ENCODE measurements at regions not wholly inside any gene's neighbourhood (a gene's known extent, or its start where the extent isn't known, plus 50 kb on each side); places are given as distances from the start of the nearest gene placed in this dataset.

GRCh38 chr20:52826321-52826720 lies 145.8 kb upstream of the TSHZ2 start:
- Histone ChIP-seq H3K36me3 (no peaks in the 10 kb centered on the region), H3K4me3 (no peak overlapping the region), H3K4me1 (no peaks in the 10 kb centered on the region), H3K27me3 (no peaks in the 10 kb centered on the region), H3K27ac (no peak overlapping the region), H3K9me3 (peaks cover 0 to 4% (median 0%) of the 10 kb centered on the region in 4 donors)
- TF ChIP-seq POLR2A (IDR thresholded peaks at IDR 0.05) (no peak), CTCF (IDR thresholded peaks at IDR 0.05) (no peak)
- no peak for DNase-seq

GRCh38 chr20:52824494-52825216 lies 147.5 kb upstream of the TSHZ2 start:
- no peaks in the 10 kb centered on the region for H3K36me3 ChIP-seq
- no peak overlapping the region for H3K27ac ChIP-seq
- no peak for TF ChIP-seq POLR2A (IDR thresholded peaks at IDR 0.05)
- TF ChIP-seq CTCF (IDR thresholded peaks at IDR 0.05): no peak
- no peaks in the 10 kb centered on the region for H3K4me1 ChIP-seq
- H3K4me3 ChIP-seq: no peak overlapping the region
- peaks cover 0 to 4% (median 0%) of the 10 kb centered on the region in 4 donors for H3K9me3 ChIP-seq
- no peaks in the 10 kb centered on the region for H3K27me3 ChIP-seq
- no peak for DNase-seq

- no peak for DNase-seq
- Histone ChIP-seq H3K36me3 (no peaks in the 10 kb centered on the region), H3K4me3 (no peak overlapping the region), H3K27me3 (no peaks in the 10 kb centered on the region), H3K9me3 (peaks cover 0 to 4% (median 0%) of the 10 kb centered on the region in 4 donors), H3K4me1 (no peaks in the 10 kb centered on the region), H3K27ac (no peak overlapping the region)
- TF ChIP-seq POLR2A (IDR thresholded peaks at IDR 0.05) (no peak), CTCF (IDR thresholded peaks at IDR 0.05) (no peak)
Observed at GRCh38 chr20:52823303-52823702, 148.9 kb upstream of the TSHZ2 start.

- Histone ChIP-seq H3K36me3 (no peaks in the 10 kb centered on the region), H3K27ac (no peak overlapping the region), H3K4me1 (no peaks in the 10 kb centered on the region), H3K9me3 (no peaks in the 10 kb centered on the region), H3K4me3 (no peak overlapping the region), H3K27me3 (no peaks in the 10 kb centered on the region)
- TF ChIP-seq POLR2A (IDR thresholded peaks at IDR 0.05) (no peak), CTCF (IDR thresholded peaks at IDR 0.05) (no peak)
- DNase-seq: no peak
Observed at GRCh38 chr20:52820641-52821292, 151.4 kb upstream of the TSHZ2 start.

- DNase-seq: no peak
- Histone ChIP-seq H3K4me3 (no peak overlapping the region), H3K36me3 (no peaks in the 10 kb centered on the region), H3K27ac (no peak overlapping the region), H3K9me3 (no peaks in the 10 kb centered on the region), H3K4me1 (no peaks in the 10 kb centered on the region), H3K27me3 (no peaks in the 10 kb centered on the region)
- no peak for TF ChIP-seq CTCF (IDR thresholded peaks at IDR 0.05)
- TF ChIP-seq POLR2A (IDR thresholded peaks at IDR 0.05): no peak
Observed at GRCh38 chr20:52818491-52818890, 153.7 kb upstream of the TSHZ2 start.

Measured in Peyer's patch (tissue), 4 donors.